GM23248 (cell line): ENCODE measurements at regions not wholly inside any gene's neighbourhood (a gene's known extent, or its start where the extent isn't known, plus 50 kb on each side); places are given as distances from the start of the nearest gene placed in this dataset.

Source experiments
- DNase-seq: peaks from one replicate; pipeline ENCODE4 v3.0.0-alpha.2; 2015
- H2AFZ ChIP-seq: fragments of 200-600 bp; sonication (generic); 2 replicates; pipeline ENCODE4 v1.6.1; 2016; ENCODE audit warnings: antibody characterized with exemption
- H3F3A ChIP-seq: fragments of 200-600 bp; sonication (generic); 2 replicates; pipeline ENCODE4 v1.6.1; 2016; ENCODE audit warnings: mild to moderate bottlenecking, antibody characterized with exemption, mixed run types; ENCODE audit not compliant: insufficient read depth
- H3K27ac ChIP-seq: fragments of 200-600 bp; sonication (generic); 2 replicates; pipeline ENCODE4 v1.5.1; 2016; ENCODE audit warnings: mild to moderate bottlenecking
- H3K27me3 ChIP-seq: fragments of 200-600 bp; sonication (generic); replicated peaks from 2 replicates; pipeline ENCODE4 v1.6.1; 2016; ENCODE audit warnings: mild to moderate bottlenecking; ENCODE audit not compliant: insufficient read depth
- H3K36me3 ChIP-seq: fragments of 200-600 bp; sonication (generic); 2 replicates; pipeline ENCODE4 v1.6.1; 2016; ENCODE audit warnings: low read depth, mild to moderate bottlenecking
- H3K4me1 ChIP-seq: fragments of 200-600 bp; sonication (generic); 2 replicates; pipeline ENCODE4 v1.6.1; 2016; ENCODE audit warnings: mild to moderate bottlenecking; ENCODE audit not compliant: insufficient read depth
- H3K4me2 ChIP-seq: fragments of 200-600 bp; sonication (generic); one replicate; pipeline ENCODE4 v1.6.1; 2016; ENCODE audit warnings: mild to moderate bottlenecking; ENCODE audit not compliant: unreplicated experiment
- H3K4me3 ChIP-seq: fragments of 200-600 bp; sonication (generic); 2 replicates; pipeline ENCODE4 v1.5.1; 2016; ENCODE audit warnings: mild to moderate bottlenecking
- H3K79me2 ChIP-seq: fragments of 200-600 bp; sonication (generic); 2 replicates; pipeline ENCODE4 v1.6.1; 2016; ENCODE audit warnings: mild to moderate bottlenecking; ENCODE audit not compliant: insufficient read depth
- H3K9ac ChIP-seq: fragments of 200-600 bp; sonication (generic); 2 replicates; pipeline ENCODE4 v1.6.1; 2016; ENCODE audit warnings: mild to moderate bottlenecking
- H3K9me2 ChIP-seq: fragments of 200-600 bp; sonication (generic); 2 replicates; pipeline ENCODE4 v1.6.1; 2016; ENCODE audit warnings: mixed run types, mild to moderate bottlenecking, moderate library complexity; ENCODE audit not compliant: insufficient read depth
- H3K9me3 ChIP-seq: fragments of 200-600 bp; sonication (generic); one replicate; pipeline ENCODE4 v1.6.1; 2017; ENCODE audit warnings: low read depth
- H4K20me1 ChIP-seq: fragments of 200-600 bp; sonication (generic); 2 replicates; pipeline ENCODE4 v1.6.0; 2016; ENCODE audit not compliant: insufficient read depth
- EZH2 ChIP-seq: fragments of 200-600 bp; sonication (generic); IDR thresholded peaks from 2 replicates; pipeline ENCODE4 v1.6.1; 2018; ENCODE audit warnings: antibody characterized with exemption, mild to moderate bottlenecking; ENCODE audit not compliant: insufficient read depth, poor library complexity, severe bottlenecking
- EZH2phosphoT487 ChIP-seq: fragments of 200-600 bp; sonication (generic); IDR thresholded peaks from 2 replicates; pipeline ENCODE4 v1.6.1; 2018; ENCODE audit warnings: antibody characterized with exemption, moderate library complexity, mild to moderate bottlenecking, low read depth; ENCODE audit not compliant: insufficient read depth
- WGBS, 2 experiments: methylation state at CpG; one replicate each; pipeline ENCODE4 v1.1.6; 2015 to 2017; ENCODE audit warnings: low lambda C conversion rate in 2 of 2, low coverage in 1 of 2; ENCODE audit errors: missing lambda C conversion rate in 2 of 2; 5-methylcytosine and 5-hydroxymethylcytosine counted together
- in situ Hi-C: fragments of 300-500 bp; cut with MboI; formaldehyde crosslinking; loops from 2 replicates; pipeline ENCODE4 v1.15.0; 2020

DNA sequence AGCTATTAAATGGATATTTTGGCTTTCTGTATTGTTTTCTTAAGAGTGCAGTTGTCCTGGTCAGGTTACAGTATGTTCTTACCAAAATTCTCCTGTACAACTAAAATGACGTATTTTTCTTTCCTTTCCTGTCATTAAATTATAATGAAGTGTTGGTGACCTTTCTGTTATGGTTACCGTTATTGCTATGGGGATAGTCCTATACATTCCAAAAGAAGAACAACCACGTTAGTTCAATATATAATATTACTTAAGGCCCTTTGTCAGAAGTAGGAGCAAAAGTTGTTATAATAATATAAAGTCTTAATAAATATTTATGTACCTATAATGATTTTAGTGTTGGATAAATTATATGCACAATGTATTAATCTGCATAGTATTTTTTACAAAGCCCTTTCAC is 82.4 kb upstream of the NREP start:
- H3K4me1 ChIP-seq, result peaks cover 25% of the 10 kb centered on the region
- 87 to 93% methylated on average over 3 of the region's 3 CpGs for WGBS, 2 experiments
- H3K4me3 ChIP-seq, result no peak overlapping the region
- peaks cover 5% of the 10 kb centered on the region; the same call in 1 of the 2 replicates for H3F3A ChIP-seq
- in situ Hi-C loops, result no loop called here
- no peaks in the 10 kb centered on the region; the same call in 1 of the 2 replicates for H3K27me3 ChIP-seq
- H3K27ac ChIP-seq, result no peak overlapping the region
- H3K9ac ChIP-seq, result no peak overlapping the region
- no peaks in the 10 kb centered on the region for H3K9me3 ChIP-seq
- no peaks in the 10 kb centered on the region for H3K9me2 ChIP-seq
- TF ChIP-seq EZH2phosphoT487, result no peak
- TF ChIP-seq EZH2, result no peak
- H3K36me3 ChIP-seq, result no peaks in the 10 kb centered on the region
- no peak overlapping the region for H3K4me2 ChIP-seq
- no peak for DNase-seq
- H2AFZ ChIP-seq, result no peak overlapping the region
- no peaks in the 10 kb centered on the region for H4K20me1 ChIP-seq
- no peaks in the 10 kb centered on the region for H3K79me2 ChIP-seq

DNA sequence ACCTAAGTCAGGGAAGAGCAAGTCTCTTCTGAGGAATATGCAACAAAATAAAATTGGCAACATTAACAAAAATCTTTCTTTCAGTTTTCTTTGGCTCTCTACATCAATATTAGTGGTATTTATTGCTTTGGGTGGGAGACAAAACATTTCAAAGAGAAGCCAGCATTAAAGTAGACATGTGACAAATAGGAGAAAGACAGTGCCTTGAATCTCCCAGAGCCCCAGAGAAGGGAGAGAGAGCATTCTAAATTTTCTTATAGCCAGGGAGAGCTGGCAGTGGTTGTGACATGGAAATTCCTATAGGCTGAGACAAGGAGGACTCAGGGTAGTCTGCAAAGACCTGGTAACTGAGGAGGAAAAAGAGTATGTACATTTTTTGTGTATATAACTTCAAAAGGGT is 79.4 kb upstream of the NREP start:
- TF ChIP-seq EZH2 (no peak), EZH2phosphoT487 (no peak)
- Histone ChIP-seq H4K20me1 (no peaks in the 10 kb centered on the region), H3K9me3 (no peaks in the 10 kb centered on the region), H3K4me2 (peak overlapping the region; percentile 45), H3K27me3 (no peaks in the 10 kb centered on the region), H3K4me3 (no peak overlapping the region), H3K36me3 (no peaks in the 10 kb centered on the region), H3K9ac (no peak overlapping the region), H3K9me2 (no peaks in the 10 kb centered on the region), H2AFZ (0 out of 2 replicates have a peak overlapping the region, but pooled peaks have one; percentile 17), H3F3A (peaks cover 7% of the 10 kb centered on the region; the same call in 1 of the 2 replicates), H3K79me2 (no peaks in the 10 kb centered on the region), H3K27ac (peak overlapping the region; percentile 15; the same call in 1 of the 2 replicates), H3K4me1 (peaks cover 33% of the 10 kb centered on the region)
- in situ Hi-C loops, result no loop called here
- DNase-seq, result peak; percentile 50

DNA sequence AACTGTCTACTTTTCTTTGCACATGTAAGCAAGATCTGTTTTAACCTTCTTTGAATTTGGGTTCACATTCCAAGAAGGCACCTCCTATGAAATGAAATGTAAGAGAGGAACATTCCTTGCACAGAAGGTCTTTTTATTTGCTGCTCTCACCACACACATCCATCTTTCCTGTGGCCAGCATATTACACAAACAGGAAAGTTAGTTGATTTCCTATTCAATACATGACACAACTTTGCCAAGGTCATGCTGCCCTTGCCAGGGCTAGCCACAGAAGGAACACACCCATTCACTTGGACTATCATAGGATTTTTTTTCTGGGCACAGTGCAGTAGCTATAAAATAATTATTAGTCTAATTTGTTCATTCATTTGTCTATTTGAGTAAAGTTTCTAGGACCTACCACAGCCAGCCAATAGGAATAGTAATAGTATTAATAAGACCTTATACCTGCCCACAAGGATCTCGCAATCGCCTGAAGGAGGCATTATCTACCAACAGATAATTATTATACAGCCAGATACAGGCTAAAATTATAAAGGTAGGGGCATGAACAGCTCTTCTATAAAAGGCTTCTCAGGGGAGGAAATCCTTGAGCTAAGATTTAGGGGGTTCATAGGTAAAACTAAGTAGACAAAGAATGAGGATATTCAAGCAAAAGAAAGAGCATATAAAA is 78.1 kb upstream of the NREP start:
- in situ Hi-C loops, result no loop called here
- H2AFZ ChIP-seq, result no peak overlapping the region
- H3K4me2 ChIP-seq, result peak overlapping the region; percentile 45
- H3K4me1 ChIP-seq, result peaks cover 38% of the 10 kb centered on the region
- no peaks in the 10 kb centered on the region for H4K20me1 ChIP-seq
- no peaks in the 10 kb centered on the region for H3K9me3 ChIP-seq
- peak; percentile 60 for DNase-seq
- TF ChIP-seq EZH2, result no peak
- TF ChIP-seq EZH2phosphoT487, result no peak
- WGBS, 2 experiments, result 98% methylated on average over 2 of the region's 2 CpGs
- H3K4me3 ChIP-seq, result no peak overlapping the region
- no peaks in the 10 kb centered on the region for H3K36me3 ChIP-seq
- no peaks in the 10 kb centered on the region for H3K27me3 ChIP-seq
- no peak overlapping the region for H3K9ac ChIP-seq
- no peaks in the 10 kb centered on the region for H3K9me2 ChIP-seq
- no peaks in the 10 kb centered on the region for H3K79me2 ChIP-seq
- H3F3A ChIP-seq, result peaks cover 8% of the 10 kb centered on the region; the same call in 1 of the 2 replicates
- H3K27ac ChIP-seq, result peak overlapping the region; percentile 10; the same call in 1 of the 2 replicates

DNA sequence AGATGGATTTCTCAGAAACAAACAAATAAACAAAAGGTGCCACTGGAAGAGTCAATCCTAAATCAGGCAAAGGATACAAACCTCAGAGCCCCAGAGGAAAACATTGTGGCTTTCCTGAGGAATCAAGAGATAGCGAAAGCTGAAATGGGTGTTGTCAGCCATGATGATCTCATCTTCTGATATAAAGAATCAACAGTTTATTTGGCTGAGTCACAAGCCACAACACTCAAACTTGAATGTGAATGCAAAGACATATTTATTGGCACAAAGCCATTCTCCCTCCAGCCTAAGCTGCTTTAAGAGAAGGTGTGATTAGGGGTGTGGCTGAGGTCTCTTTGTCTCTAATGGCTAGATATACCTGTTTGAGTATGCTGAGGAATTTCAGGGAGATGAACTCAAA is 73.3 kb upstream of the NREP start:
- Histone ChIP-seq H3K79me2 (no peaks in the 10 kb centered on the region), H3K9me2 (no peaks in the 10 kb centered on the region), H3K9me3 (no peaks in the 10 kb centered on the region), H4K20me1 (no peaks in the 10 kb centered on the region), H3K27me3 (no peaks in the 10 kb centered on the region), H3K27ac (peak overlapping the region; percentile 86), H2AFZ (no peak overlapping the region), H3F3A (peaks cover 21% of the 10 kb centered on the region; the same call in 1 of the 2 replicates), H3K4me2 (no peak overlapping the region), H3K36me3 (peaks cover 5% of the 10 kb centered on the region; the same call in 1 of the 2 replicates), H3K9ac (peak overlapping the region; percentile 28; the same call in 1 of the 2 replicates), H3K4me1 (peaks cover 36% of the 10 kb centered on the region), H3K4me3 (no peak overlapping the region)
- DNase-seq, result peak; percentile 65
- no peak for TF ChIP-seq EZH2phosphoT487
- TF ChIP-seq EZH2, result no peak
- 61 to 63% methylated on average over 1 of the region's 1 CpG for WGBS, 2 experiments
- in situ Hi-C loops, result no loop called here
